Hepatocyte (in vitro differentiated cells): ENCODE measurements at regions not wholly inside any gene's neighbourhood (a gene's known extent, or its start where the extent isn't known, plus 50 kb on each side); places are given as distances from the start of the nearest gene placed in this dataset.

ENCODE experiments used
- DNase-seq: peaks from one replicate; pipeline ENCODE4 v3.0.0-alpha.2; 2016; ENCODE audit warnings: low spot score
- H2AFZ ChIP-seq: fragments of 200-600 bp; sonication (generic); 2 replicates; pipeline ENCODE4 v1.6.0; 2016; ENCODE audit warnings: antibody characterized with exemption, mild to moderate bottlenecking
- H3K27ac ChIP-seq: fragments of 200-600 bp; sonication (generic); 2 replicates; pipeline ENCODE4 v1.5.1; 2016; ENCODE audit warnings: mild to moderate bottlenecking
- H3K27me3 ChIP-seq: fragments of 200-600 bp; sonication (generic); 2 replicates; pipeline ENCODE4 v1.6.1; 2016
- H3K36me3 ChIP-seq: fragments of 200-600 bp; sonication (generic); replicated peaks from 2 replicates; pipeline ENCODE4 v1.5.1; 2016; ENCODE audit warnings: low read depth; ENCODE audit not compliant: insufficient read depth
- H3K4me1 ChIP-seq: fragments of 200-600 bp; sonication (generic); 2 replicates; pipeline ENCODE4 v1.5.1; 2016; ENCODE audit warnings: mild to moderate bottlenecking, moderate library complexity; ENCODE audit not compliant: insufficient read depth
- H3K4me2 ChIP-seq: fragments of 200-600 bp; sonication (generic); 2 replicates; pipeline ENCODE4 v1.6.0; 2016
- H3K4me3 ChIP-seq: fragments of 200-600 bp; sonication (generic); 2 replicates; pipeline ENCODE4 v1.5.1; 2016; ENCODE audit warnings: mild to moderate bottlenecking
- H3K79me2 ChIP-seq: fragments of 200-600 bp; sonication (generic); 2 replicates; pipeline ENCODE4 v1.6.0; 2017; ENCODE audit warnings: mild to moderate bottlenecking
- H3K9me2 ChIP-seq: fragments of 200-600 bp; sonication (generic); replicated peaks from 2 replicates; pipeline ENCODE4 v1.6.0; 2017; ENCODE audit warnings: mild to moderate bottlenecking; ENCODE audit not compliant: insufficient read depth
- H3K9me3 ChIP-seq: fragments of 200-600 bp; sonication (generic); 2 replicates; pipeline ENCODE4 v1.5.1; 2016; ENCODE audit warnings: low read depth, mild to moderate bottlenecking
- H4K20me1 ChIP-seq: fragments of 200-600 bp; sonication (generic); 2 replicates; pipeline ENCODE4 v1.6.0; 2016; ENCODE audit warnings: mild to moderate bottlenecking; ENCODE audit not compliant: insufficient read depth, poor library complexity, severe bottlenecking
- CTCF ChIP-seq: fragments of 200-600 bp; sonication (generic); IDR thresholded peaks from 2 replicates; pipeline ENCODE4 v1.5.1; 2016; ENCODE audit warnings: antibody characterized with exemption, mild to moderate bottlenecking; ENCODE audit not compliant: poor library complexity
- EZH2 ChIP-seq: fragments of 200-600 bp; sonication (generic); IDR thresholded peaks from 2 replicates; pipeline ENCODE4 v1.6.1; 2016; ENCODE audit warnings: antibody characterized with exemption, mild to moderate bottlenecking, borderline replicate concordance
- EZH2phosphoT487 ChIP-seq: fragments of 200-600 bp; sonication (generic); IDR thresholded peaks from one replicate; pipeline ENCODE4 v1.6.1; 2018; ENCODE audit warnings: antibody characterized with exemption, mild to moderate bottlenecking, low read depth, moderate library complexity; ENCODE audit not compliant: unreplicated experiment, severe bottlenecking
- WGBS: methylation state at CpG from one replicate; pipeline ENCODE4 v1.1.6; 2016; ENCODE audit warnings: low lambda C conversion rate; ENCODE audit errors: missing lambda C conversion rate; 5-methylcytosine and 5-hydroxymethylcytosine counted together

DNA sequence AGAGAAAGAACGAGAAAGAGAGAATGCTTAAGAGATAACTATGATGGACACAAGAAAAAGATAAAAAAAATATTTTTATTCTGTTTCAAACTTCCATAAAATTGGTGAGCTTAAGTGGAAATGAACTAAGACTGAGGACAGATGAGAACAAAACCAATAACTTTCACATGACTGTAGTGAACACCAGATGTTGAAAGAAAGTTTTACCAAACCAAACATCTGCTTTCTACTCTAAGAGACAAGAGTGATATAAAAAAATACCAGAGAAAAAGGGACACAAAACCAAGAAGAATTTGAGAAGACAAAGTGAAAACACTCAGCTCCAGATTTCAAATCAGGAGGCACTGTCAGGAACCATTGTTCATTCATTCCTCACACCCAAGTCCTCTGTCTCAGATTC, 147.9 kb downstream of the IMPG2 start:
- 79% methylated on average over 1 of the region's 1 CpG for WGBS
- no peak for DNase-seq
- no peaks in the 10 kb centered on the region for H3K9me2 ChIP-seq
- no peak overlapping the region for H3K4me3 ChIP-seq
- H3K4me2 ChIP-seq: no peak overlapping the region
- H3K27ac ChIP-seq: no peak overlapping the region
- no peaks in the 10 kb centered on the region for H3K27me3 ChIP-seq
- H3K36me3 ChIP-seq: no peaks in the 10 kb centered on the region
- H3K9me3 ChIP-seq: no peaks in the 10 kb centered on the region
- H2AFZ ChIP-seq: no peak overlapping the region
- TF ChIP-seq EZH2 (no peak), CTCF (no peak), EZH2phosphoT487 (no peak)
- no peaks in the 10 kb centered on the region for H4K20me1 ChIP-seq
- H3K79me2 ChIP-seq: no peaks in the 10 kb centered on the region
- H3K4me1 ChIP-seq: peaks cover 5% of the 10 kb centered on the region

DNA sequence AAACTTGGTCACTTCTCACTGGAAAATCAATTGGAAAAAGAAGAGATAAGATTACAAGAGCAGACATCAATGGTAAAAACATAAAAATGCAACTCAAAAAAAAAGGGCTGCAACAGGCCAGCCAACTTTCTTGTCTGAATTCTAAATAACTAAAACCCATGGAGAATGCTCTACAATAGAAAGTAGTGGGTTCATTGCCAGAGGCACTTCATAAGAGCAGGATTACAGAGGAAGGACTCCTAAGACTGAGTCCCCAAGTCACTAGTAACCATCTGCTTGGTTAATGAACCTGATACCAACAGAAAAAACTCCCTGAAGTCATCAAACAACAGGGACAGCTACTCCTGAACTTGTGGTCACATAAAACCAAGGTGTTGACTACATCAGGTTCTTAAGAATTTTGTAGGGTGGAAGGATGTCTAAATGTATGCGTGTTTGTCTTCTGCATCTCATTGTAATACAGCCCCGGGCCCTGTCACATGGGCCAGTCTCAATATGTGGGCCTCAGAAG, 148.6 kb downstream of the IMPG2 start:
- Histone ChIP-seq H3K4me3 (no peak overlapping the region), H3K4me2 (no peak overlapping the region), H2AFZ (no peak overlapping the region), H3K9me2 (no peaks in the 10 kb centered on the region), H3K27ac (no peak overlapping the region), H3K79me2 (no peaks in the 10 kb centered on the region), H4K20me1 (no peaks in the 10 kb centered on the region), H3K4me1 (peaks cover 5% of the 10 kb centered on the region), H3K9me3 (no peaks in the 10 kb centered on the region), H3K36me3 (no peaks in the 10 kb centered on the region), H3K27me3 (no peaks in the 10 kb centered on the region)
- TF ChIP-seq EZH2phosphoT487: no peak
- TF ChIP-seq EZH2: no peak
- no peak for TF ChIP-seq CTCF
- WGBS: 88% methylated on average over 2 of the region's 2 CpGs
- DNase-seq: no peak

GRCh38 chr3:101170806-101171558, 149.4 kb downstream of the IMPG2 start:
- Histone ChIP-seq H4K20me1 (no peaks in the 10 kb centered on the region), H3K9me3 (no peaks in the 10 kb centered on the region), H3K27ac (no peak overlapping the region), H3K9me2 (no peaks in the 10 kb centered on the region), H3K27me3 (no peaks in the 10 kb centered on the region), H3K4me2 (no peak overlapping the region), H3K4me1 (peaks cover 5% of the 10 kb centered on the region), H2AFZ (no peak overlapping the region), H3K36me3 (no peaks in the 10 kb centered on the region), H3K4me3 (no peak overlapping the region), H3K79me2 (no peaks in the 10 kb centered on the region)
- no peak for DNase-seq
- TF ChIP-seq EZH2: no peak
- no peak for TF ChIP-seq EZH2phosphoT487
- no peak for TF ChIP-seq CTCF
- WGBS: 85% methylated on average over 5 of the region's 5 CpGs
